Head of caudate nucleus (tissue), 42 donors: ENCODE measurements at regions not wholly inside any gene's neighbourhood (a gene's known extent, or its start where the extent isn't known, plus 50 kb on each side); places are given as distances from the start of the nearest gene placed in this dataset.

Experiments
- DNase-seq, 42 donors: peaks; one replicate each; pipeline versions ENCODE4 v3.0.0 to v3.0.0-alpha.2; 2020 to 2021; ENCODE audit warnings: mixed read lengths in 7 of 42
- intact Hi-C: fragments of 100-400 bp; cut with DNase I; formaldehyde crosslinking; loops from one replicate; pipeline ENCODE4 v1.15.0; 2022

DNA sequence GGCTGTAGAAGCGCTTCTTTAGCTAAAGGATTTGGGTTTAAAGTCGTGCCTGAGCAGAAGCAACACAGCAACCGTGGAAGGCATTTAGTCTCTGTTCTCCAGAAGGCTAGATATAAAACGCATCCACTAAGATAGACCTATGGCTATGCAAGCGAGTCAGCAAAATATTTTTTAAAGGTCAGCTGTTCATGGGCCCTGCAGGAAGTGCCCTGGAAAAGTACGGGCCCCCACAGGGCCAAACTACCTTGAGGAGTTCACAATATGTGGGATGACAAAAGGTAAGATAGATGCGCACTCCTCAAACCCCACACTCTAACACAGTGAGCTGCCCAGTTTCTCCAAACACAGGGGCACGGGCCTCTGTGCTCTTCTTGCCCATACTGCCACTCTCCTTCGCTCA is 261.6 kb downstream of the VPS13C start:
- intact Hi-C loops, result no loop called here
- no peak for DNase-seq

DNA sequence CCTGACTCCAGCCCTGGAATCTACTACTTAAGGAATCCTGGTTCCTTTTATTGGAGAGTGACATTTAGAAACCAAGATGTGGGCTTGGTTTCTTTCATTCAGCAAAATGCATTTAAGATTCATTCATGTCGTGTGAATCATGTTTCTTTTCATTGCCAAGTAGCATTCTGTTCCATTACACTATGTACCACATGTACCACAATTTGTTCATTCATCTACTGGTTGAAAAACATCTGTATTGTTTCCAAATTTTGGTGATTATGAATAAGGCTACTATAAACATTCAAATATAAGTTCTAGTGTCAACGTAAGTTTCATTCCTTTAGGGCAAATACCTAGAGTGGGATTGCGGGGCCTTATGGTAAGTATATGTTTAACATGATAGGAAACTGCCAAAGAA is 264.2 kb downstream of the VPS13C start:
- intact Hi-C loops, result no loop called here
- no peak for DNase-seq

DNA sequence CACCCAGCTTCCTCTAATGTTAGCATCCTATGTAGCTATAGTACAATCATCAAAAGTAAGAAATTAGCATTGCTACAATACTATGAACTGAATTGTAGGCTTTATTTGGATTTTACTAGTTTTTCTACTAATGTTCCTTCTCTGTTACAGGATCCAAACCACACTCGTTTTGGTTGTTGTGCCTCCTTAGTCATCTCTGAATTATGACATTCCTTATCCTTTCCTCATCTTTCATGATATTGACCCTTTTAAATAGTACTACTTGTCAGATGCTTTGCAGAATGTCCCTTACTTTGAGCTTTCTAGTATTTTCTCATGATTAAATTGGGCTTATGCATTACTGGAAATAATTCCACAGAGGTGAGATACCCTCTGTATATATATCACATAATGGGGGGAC is 265.4 kb downstream of the VPS13C start:
- DNase-seq, result no peak
- intact Hi-C loops, result no loop called here

DNA sequence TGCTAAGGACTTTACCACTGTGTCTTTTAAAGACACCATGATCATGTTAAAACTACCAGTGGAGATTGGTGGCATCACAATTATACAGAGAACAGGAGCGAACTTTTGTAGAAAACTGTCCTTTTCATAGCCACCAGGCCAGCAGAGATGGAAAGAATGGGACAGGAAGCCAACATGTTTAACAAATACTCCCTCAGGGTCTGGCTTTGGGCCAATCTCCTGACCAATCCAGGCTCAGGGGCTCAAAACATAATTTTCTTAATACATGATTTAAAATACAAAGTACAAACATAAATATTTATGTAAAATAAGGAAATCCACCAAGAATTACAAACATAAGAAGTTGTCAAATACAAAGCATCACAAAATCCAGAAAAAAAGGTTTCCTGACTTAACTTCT is 266.0 kb downstream of the VPS13C start:
- no peak for DNase-seq
- intact Hi-C loops, result no loop called here

DNA sequence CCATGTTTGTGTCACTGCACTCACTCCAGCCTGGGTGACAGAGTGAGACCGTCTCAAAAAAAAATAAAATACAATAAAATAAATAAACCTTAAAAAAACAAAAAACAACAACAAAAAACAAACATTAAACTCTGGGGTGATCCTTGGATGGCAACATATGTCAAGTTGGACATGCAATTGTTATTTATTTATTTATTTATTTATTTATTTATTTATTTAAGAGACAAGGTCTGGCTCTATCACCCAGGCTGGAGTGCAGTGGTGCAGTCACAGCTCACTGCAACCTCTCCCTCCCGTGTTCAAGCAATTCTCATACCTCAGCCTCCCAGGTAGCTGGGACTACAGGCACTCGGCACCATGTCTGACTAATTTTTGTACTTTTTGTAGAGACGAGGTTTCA is 275.5 kb downstream of the VPS13C start:
- no peak for DNase-seq
- intact Hi-C loops, result no loop called here

DNA sequence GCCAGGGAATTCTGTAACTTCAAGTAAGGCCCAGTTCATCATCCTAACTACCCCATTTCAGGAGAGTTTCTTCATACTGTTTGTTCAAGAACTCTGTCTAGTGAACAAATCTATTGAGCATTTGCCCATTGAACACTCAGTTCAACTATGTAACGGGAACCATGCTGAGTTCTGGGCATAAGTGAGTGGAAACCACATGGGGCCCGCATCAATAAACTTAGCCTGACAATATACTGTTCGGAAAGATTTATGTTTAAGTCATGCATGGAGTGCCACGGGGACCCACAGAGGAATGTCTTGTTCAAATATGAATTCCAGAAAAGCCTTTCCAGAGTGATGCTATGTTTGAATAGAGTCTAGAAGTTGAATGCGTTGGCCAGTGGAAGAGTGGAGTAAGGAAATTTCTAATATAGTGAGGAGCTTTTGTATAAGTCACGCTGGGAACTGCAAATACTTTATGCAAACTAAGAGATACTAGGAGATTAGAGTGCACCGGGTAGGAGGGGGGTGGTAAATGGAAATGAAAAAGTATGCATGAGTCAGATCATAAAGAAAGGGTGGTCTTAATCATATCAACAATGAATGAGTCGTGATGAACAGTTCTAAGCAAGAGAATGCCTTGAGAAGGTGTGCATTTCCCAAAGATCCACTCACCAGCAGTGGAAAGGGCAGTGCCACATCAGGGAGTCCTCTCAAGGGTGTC is 279.8 kb downstream of the VPS13C start:
- intact Hi-C loops, result no loop called here
- no peak for DNase-seq

DNA sequence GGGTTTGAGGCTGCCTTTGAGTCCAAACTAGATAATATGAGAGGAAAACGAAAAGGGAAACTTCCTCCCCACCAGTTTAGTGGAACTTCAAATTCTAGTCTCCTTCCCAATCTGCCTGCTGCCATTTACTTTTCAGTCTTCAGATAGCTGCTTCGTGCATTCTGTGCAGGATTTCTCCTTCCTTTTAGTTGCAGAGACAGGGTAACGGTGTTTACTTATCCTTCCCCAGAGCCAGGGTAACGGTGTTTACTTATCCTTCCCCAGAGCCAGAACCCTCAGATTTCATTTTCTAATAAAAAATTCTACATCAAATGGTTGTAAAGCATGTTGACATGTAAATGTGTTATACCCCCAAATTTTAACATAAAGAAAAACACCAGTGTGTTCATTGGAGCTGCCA is 282.6 kb downstream of the VPS13C start:
- DNase-seq, result no peak
- intact Hi-C loops, result no loop called here

DNA sequence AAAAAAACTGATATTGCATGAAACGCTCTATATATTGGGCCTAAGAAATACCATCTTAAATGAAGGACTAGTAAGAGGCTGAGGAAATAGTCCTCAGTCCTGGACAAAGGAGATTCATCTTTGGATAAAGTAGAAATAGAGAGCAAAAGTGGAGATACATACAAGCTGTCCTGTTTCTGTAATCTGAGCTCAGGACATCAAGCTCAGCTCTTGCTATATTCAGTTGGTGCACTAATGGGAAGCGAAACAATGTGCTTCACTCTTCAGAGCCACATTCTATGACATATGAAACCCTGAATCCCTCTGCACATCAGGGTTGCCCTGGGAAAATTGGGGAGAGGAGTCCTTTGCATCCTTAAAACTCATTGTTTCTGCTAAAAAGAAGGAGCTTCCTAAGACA is 290.7 kb downstream of the VPS13C start:
- intact Hi-C loops, result no loop called here
- no peak for DNase-seq

DNA sequence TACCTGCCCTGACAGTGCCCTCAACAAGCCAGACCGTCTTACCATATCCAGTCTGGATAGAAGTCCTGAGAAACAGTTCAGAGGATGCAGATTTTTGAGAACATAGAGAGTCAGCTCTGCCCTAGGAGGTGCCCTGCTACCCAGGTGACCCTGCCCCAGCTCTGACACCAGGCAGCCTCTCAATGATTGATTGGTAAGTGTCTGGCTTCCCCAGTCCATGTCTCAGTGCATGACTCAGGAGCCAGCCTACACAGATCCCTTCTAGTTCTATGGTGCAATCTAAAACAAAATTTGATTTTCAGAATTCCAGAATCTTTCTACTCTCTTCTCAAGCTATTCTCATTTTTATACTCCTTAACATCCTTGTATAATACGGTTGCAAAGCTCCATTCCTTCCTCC is 292.1 kb downstream of the VPS13C start:
- intact Hi-C loops, result no loop called here
- DNase-seq, result peak in 7 of 42 donors; percentile 14 to 47 (median 25)

DNA sequence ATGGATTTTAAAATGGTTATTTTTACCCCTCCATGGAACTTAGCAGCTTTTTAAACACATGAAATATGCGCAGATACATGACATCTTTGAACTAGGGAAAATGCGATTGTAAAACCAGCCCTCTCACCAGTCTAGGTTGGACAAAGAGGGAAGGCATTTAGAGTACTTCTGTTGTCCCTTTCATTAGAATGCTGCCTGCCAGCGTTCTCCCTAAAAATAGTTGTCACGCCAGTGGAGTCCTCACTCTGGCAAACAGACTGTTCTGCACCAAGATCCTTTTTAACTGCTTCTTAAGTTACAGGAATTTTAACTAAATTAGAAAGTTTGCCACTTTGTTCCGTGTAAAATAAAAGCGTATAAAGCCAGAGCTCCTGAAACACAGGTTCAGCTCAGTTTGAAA is 295.3 kb downstream of the VPS13C start:
- intact Hi-C loops, result no loop called here
- peak in 8 of 42 donors; percentile 6 to 49 (median 17) for DNase-seq

DNA sequence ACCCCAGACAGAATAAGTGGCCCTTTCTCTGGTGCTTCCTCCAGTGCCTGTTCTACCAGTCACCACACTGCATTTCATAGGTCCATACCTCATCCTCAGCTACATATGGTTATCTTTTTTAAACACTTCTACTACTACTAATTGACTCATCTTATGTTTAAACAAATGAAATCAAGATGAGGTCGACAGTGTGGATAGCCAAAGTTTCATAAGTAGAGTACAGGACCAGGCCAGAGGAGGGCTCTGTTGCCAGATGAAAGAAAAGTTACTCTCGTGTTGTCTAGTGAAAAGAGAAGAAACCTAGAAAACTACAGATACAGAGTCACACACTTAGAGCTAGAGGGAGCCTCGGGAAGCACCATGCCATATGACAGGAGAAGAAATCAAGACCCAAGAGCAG is 296.1 kb downstream of the VPS13C start:
- intact Hi-C loops, result no loop called here
- peak in 1 of 42 donors; percentile 3 for DNase-seq

DNA sequence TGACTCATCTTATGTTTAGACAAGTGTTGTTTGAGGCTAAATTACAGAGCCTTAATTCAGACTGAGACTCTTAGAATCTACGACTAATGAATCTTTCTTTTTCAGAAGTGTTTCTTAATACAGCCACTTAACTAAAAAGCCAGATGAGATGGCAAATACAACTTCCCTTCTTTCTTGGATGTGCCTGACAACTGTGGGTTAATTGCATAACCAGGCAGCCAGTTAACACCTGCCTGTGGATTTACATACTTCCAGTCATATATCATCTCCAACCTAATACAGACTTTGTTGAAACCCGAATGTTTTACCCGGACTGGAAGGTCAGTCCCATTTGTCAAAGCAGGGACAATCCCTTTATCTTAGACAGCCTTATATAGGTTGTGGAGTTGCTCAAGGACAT is 297.6 kb downstream of the VPS13C start:
- intact Hi-C loops, result no loop called here
- DNase-seq, result no peak

DNA sequence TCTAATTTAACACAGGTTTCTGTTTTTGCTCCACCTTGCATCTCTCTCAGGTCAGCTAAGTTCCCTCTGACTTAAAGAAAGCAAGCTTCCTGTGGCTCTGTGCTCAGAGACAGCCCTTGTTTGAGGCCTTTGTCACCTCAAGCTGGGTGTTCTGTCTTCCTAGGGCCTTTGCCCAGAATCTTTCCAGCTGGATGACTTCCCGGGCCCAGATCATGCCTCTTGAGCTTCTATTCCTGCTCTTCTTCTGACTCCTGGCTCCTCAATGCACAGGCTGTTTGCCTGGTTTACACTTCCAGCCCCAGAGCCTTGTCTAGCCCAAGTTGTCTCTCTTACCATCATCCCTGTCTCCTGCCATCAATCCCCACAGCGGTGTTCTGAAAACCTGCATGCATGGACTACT is 300.6 kb downstream of the VPS13C start:
- DNase-seq, result no peak
- intact Hi-C loops, result no loop called here

DNA sequence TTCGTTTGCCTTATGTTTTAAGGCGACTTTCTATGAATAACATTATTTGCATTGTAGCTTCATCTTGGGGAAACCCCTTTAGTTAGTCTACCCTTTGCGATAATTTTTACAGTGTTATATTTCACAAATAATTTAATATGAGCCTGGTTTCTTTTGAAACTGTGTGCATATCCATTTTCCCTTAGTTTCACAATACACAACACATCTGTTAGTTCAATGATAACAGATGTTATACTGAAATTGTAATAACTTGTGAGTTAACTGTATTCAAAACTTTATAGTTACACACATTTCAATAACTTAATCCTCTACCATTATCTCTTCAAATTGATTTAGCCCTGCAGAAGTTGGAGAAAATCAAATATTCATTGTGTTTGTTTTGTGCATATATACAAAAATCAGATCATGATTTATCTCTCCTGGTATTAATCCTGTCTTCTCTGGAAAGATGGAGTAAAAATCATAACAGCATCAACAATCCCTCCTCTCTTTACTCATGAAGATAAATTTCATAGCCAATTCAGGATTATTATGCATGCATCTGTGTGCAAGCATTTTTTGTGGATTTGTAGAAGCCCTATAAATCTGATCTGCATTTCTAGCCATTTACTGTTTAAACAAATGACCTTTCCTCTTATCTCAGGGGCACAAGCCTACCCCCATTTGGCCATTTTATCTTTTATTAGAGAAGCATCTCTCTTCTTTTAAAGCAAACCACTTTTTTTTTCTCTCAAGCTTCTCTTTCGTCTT is 304.0 kb downstream of the VPS13C start:
- DNase-seq, result no peak
- intact Hi-C loops, result no loop called here

DNA sequence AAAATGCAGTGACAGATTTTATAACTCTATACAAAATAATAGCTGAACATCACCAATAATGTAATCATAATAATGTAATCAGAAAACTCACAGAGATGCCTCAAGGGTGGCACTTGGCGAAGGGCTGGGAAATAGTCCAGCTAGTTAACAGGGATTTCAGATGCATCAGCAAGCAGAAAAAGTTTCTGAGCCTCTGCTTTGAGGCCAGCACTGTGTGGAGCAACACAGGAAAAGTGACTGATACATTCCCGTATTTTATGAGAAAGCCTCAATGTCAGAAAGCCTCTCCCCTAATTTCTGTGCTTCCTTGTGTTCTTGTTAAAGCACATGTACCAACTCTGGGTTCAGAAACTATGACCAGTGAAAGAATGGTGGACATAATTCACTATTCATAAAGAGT is 304.8 kb downstream of the VPS13C start:
- intact Hi-C loops, result no loop called here

DNA sequence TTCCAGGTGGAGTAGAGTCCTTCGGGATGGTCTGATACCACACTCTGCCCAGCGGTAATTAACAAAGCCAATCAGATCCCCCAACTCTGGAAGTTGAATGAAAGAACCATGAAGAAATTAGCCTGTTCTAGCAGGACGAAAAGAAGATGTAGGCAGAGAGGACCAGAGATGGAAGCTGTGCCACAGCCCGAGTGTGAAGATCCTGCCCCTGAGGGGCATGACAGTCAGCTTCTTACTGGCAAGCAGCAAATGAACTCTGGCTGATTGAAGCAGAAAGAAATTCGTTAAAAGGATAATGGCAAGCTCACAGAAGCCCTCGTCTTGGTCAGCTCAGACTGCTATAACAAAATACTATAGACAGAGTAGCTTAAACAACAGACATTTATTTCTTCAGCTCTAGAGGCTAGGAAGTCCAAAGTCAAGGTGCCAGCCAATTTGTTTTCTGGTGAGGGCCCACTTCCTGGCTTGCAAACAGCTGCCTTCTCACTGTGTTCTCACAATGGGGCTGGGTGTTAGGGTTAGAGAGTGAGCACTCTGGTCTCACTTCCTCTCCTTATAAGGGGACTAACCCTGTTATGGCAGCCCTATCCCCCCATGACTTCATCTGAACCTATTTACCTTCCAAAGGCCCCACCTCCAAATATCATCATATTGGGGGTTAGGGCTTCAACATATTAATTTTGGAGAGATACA is 307.1 kb downstream of the VPS13C start:
- no peak for DNase-seq
- intact Hi-C loops, result no loop called here

More for the DNA sequence above, 304.8 kb downstream of the VPS13C start:
- peak in 2 of 42 donors; percentile 10 to 61 for DNase-seq

DNA sequence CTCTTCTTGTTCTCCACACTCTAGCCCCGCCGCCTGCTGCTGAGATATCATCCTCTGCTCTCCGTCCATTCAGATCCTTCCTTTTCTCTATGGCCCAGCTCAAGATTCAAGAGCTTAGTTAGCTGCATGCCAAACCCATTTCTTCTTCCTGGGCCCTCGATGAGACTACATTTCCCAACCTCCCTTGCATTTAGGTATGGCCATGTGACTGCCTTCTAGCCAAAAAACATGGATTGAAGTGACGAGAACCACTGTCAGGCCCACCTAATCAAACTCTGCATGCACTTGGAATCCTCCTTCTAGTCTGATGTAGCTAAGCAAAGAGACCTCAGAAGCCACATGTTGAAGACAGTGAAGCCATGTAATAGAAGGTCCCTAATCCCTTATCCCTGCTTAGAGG is 308.2 kb downstream of the VPS13C start:
- no peak for DNase-seq
- intact Hi-C loops, result no loop called here

DNA sequence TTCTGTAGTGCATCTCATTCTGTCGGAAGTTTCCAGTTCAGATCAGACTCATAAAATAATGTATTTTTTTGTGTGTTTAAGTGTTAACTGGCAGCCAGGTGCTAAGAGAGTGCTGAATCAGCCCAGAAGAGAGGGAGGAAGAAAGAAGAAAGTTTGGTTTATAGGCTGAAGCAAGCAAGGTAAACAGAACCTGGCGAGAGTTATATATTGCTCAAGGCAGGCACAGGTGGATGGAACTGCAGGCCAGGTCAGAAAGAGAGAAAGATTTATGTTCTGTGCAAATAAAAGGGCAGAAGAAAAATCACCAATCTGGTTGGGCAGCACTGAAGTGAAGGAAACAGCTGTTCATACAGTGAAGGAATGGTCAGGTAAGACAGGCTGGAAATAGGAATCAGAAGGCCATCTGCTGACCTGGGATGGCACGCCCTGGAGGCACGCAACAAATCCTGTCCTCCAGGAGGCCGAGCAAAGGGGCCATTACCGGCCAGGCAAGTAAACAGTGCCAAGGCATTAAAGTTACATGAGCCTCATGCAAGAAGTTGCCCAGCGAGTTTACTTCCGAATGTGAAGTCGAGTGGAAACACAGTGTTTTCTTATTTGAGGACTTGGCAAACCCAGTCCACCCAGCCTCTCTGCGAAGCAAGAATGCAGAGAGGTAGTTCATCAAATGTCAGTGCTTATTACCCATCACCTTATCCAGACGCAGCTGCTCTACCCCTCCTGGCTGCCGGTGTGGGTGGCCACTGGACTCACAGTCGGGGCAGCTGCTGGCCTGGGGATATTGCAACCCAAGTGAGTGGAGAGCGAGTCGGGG is 309.8 kb downstream of the VPS13C start:
- intact Hi-C loops, result no loop called here
- DNase-seq, result peak in 17 of 42 donors; percentile 8 to 65 (median 20)

DNA sequence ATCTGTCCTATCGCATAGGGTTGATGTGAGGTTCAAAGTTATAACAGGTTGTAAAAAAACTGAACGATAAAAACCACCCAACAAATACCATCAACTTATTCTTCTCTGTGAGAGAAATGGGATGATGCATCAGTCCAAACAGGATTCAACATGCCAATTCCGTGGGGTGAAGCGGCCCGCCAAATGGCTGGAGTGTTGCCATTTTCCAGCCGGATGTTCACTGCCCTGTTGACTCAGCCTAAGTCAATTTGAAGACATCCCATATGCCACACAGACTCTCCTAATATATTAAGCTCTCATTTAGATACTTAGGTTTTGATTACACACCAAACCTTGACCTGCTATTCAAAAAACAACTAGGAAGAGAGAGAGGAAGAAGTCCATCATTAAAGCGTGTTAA is 311.1 kb downstream of the VPS13C start:
- intact Hi-C loops, result no loop called here
- no peak for DNase-seq

DNA sequence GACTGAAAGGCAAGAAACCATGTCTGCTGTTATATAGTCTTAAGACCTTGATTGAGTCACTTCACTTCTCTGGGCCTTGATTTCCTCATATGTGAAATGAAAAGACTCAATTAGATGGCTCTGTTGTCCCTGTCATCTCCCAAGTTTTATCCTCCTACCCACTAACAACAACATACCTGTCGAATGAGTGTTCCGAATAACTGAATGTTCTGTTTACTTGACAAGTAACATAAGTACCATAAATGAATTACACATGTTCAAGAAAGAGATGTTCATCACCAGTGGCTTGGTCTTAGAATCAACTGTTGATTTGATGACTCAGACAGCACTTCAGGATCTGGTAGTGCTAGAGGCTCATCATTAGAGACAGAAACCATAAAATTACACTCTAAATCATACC is 311.7 kb downstream of the VPS13C start:
- intact Hi-C loops, result no loop called here
- DNase-seq, result no peak
